Right lobe of liver (tissue), 4 donors: ENCODE measurements at regions not wholly inside any gene's neighbourhood (a gene's known extent, or its start where the extent isn't known, plus 50 kb on each side); places are given as distances from the start of the nearest gene placed in this dataset.

Experiments
- POLR2A ChIP-seq: fragments of 450-650 bp; IDR thresholded peaks from one replicate; pipeline ENCODE4 v1.6.1; 2017; ENCODE audit warnings: antibody characterized with exemption, mild to moderate bottlenecking
- TF ChIP-seq, protein P1 (sequence below), 4 donors: fragments of 200-600 bp in 3 of 4; fragments of 450-650 bp in 1 of 4; IDR thresholded peaks; one replicate each; pipeline versions ENCODE4 v1.5.1 to v1.8.0; 2016 to 2022; ENCODE audit warnings: antibody characterized with exemption in 4 of 4, mild to moderate bottlenecking in 2 of 4
- donor health status: DM: no; HTN: no; CAD: no.
- donor health status: DM: no; HTN: no; CAD: no.
- donor health status: DM: no; HTN: yes; CAD: no.

- TF ChIP-seq, protein P1, sequence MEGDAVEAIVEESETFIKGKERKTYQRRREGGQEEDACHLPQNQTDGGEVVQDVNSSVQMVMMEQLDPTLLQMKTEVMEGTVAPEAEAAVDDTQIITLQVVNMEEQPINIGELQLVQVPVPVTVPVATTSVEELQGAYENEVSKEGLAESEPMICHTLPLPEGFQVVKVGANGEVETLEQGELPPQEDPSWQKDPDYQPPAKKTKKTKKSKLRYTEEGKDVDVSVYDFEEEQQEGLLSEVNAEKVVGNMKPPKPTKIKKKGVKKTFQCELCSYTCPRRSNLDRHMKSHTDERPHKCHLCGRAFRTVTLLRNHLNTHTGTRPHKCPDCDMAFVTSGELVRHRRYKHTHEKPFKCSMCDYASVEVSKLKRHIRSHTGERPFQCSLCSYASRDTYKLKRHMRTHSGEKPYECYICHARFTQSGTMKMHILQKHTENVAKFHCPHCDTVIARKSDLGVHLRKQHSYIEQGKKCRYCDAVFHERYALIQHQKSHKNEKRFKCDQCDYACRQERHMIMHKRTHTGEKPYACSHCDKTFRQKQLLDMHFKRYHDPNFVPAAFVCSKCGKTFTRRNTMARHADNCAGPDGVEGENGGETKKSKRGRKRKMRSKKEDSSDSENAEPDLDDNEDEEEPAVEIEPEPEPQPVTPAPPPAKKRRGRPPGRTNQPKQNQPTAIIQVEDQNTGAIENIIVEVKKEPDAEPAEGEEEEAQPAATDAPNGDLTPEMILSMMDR (IDR thresholded peaks at IDR 0.05) = no peak
- TF ChIP-seq POLR2A = no peak
Measured at GRCh38 chr12:89180496-89180895, 171.8 kb downstream of the DUSP6 start.
